Erythroblast (primary cell): ENCODE measurements at regions not wholly inside any gene's neighbourhood (a gene's known extent, or its start where the extent isn't known, plus 50 kb on each side); places are given as distances from the start of the nearest gene placed in this dataset.

ENCODE experiments used
- GATA1 ChIP-seq: IDR thresholded peaks from 2 replicates; pipeline ENCODE4 v1.6.1; 2011; ENCODE audit warnings: low read depth, mild to moderate bottlenecking, control low read depth, low read length, moderate library complexity
- POLR2A ChIP-seq: IDR thresholded peaks from 2 replicates; pipeline ENCODE4 v1.6.1; 2011; ENCODE audit warnings: mild to moderate bottlenecking, low read length

- TF ChIP-seq POLR2A: no peak
- no peak for TF ChIP-seq GATA1
Measured at GRCh38 chr1:78277253-78277652, 213.5 kb upstream of the PTGFR start.
